ENCODE measurements at regions not wholly inside any gene's neighbourhood (a gene's known extent, or its start where the extent isn't known, plus 50 kb on each side); places are given as distances from the start of the nearest gene placed in this dataset.

DNA sequence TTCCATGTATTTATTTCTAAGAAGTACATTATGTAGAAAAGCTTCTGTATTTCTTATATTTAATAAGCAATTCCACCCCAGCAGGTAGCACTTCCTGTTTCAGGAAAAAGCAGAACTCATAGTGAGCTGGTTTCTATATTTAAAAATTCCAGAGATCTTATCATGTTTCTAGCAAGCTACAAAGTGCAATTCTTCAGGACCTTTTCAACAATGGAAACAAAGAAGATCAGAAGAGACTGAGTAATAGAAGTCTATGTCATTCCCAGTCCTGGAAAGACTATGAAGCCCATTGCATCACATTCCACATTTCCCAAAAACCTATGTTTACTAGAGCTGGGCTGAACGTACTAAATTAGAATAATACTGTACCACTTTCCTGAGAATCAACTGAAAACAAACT, 302.6 kb upstream of the NRSN1 start:
- no peak overlapping the region for H3K4me3 ChIP-seq (ENCODE audit: low read length)

DNA sequence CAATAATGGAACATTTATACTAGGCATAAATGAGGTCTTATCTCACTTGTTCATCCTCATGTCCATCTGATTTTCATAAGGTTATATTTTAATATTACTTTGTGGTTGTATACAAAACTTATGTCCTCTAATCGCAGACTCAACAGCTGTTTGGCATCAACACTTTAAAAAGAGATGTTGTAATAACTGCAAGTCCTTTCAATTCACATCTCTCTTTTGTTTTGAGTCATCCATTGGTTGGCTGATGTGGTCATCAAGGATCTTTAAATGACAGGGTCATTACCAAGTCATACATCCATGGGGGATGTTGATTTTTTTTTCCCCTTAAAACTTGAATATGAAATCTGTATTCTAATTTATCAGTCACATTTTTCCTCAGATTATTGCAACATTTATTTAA, 299.4 kb upstream of the NRSN1 start:
- Histone ChIP-seq H3K27me3 (ENCODE audit: insufficient read depth, low read depth, low read length) (no peaks in the 10 kb centered on the region), H2AFZ (ENCODE audit: low read depth, low read length) (no peak overlapping the region), H3K27ac (ENCODE audit: low read length) (no peak overlapping the region), H4K20me1 (ENCODE audit: insufficient read depth) (no peaks in the 10 kb centered on the region), H3F3A (ENCODE audit: insufficient read depth, low read length, poor library complexity, severe bottlenecking) (no peaks in the 10 kb centered on the region), H3K9me2 (ENCODE audit: insufficient read depth, low read length) (no peaks in the 10 kb centered on the region), H3K9ac (ENCODE audit: low read length) (no peak overlapping the region), H3K9me3 (ENCODE audit: low read length) (no peaks in the 10 kb centered on the region), H3K79me2 (replicated peaks; ENCODE audit: insufficient read depth, low read length) (no peaks in the 10 kb centered on the region), H3K36me3 (ENCODE audit: insufficient read depth, low read length) (no peaks in the 10 kb centered on the region), H3K4me3 (ENCODE audit: low read length) (no peak overlapping the region), H3K4me2 (ENCODE audit: low read length) (no peak overlapping the region)
- TF ChIP-seq TAF1 (IDR thresholded peaks at IDR 0.05; ENCODE audit: low read depth) = no peak
- TF ChIP-seq EP300 (conservative IDR thresholded peaks at IDR 0.05; ENCODE audit: poor library complexity, severe bottlenecking) = no peak
- TF ChIP-seq, protein P1, sequence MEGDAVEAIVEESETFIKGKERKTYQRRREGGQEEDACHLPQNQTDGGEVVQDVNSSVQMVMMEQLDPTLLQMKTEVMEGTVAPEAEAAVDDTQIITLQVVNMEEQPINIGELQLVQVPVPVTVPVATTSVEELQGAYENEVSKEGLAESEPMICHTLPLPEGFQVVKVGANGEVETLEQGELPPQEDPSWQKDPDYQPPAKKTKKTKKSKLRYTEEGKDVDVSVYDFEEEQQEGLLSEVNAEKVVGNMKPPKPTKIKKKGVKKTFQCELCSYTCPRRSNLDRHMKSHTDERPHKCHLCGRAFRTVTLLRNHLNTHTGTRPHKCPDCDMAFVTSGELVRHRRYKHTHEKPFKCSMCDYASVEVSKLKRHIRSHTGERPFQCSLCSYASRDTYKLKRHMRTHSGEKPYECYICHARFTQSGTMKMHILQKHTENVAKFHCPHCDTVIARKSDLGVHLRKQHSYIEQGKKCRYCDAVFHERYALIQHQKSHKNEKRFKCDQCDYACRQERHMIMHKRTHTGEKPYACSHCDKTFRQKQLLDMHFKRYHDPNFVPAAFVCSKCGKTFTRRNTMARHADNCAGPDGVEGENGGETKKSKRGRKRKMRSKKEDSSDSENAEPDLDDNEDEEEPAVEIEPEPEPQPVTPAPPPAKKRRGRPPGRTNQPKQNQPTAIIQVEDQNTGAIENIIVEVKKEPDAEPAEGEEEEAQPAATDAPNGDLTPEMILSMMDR (IDR thresholded peaks at IDR 0.05; ENCODE audit: poor library complexity, severe bottlenecking) = no peak
- TF ChIP-seq SMC3 (conservative IDR thresholded peaks at IDR 0.05; ENCODE audit: poor library complexity) = no peak
- no peak for TF ChIP-seq MXI1 (conservative IDR thresholded peaks at IDR 0.05; ENCODE audit: poor library complexity, severe bottlenecking)
- TF ChIP-seq, protein P2, sequence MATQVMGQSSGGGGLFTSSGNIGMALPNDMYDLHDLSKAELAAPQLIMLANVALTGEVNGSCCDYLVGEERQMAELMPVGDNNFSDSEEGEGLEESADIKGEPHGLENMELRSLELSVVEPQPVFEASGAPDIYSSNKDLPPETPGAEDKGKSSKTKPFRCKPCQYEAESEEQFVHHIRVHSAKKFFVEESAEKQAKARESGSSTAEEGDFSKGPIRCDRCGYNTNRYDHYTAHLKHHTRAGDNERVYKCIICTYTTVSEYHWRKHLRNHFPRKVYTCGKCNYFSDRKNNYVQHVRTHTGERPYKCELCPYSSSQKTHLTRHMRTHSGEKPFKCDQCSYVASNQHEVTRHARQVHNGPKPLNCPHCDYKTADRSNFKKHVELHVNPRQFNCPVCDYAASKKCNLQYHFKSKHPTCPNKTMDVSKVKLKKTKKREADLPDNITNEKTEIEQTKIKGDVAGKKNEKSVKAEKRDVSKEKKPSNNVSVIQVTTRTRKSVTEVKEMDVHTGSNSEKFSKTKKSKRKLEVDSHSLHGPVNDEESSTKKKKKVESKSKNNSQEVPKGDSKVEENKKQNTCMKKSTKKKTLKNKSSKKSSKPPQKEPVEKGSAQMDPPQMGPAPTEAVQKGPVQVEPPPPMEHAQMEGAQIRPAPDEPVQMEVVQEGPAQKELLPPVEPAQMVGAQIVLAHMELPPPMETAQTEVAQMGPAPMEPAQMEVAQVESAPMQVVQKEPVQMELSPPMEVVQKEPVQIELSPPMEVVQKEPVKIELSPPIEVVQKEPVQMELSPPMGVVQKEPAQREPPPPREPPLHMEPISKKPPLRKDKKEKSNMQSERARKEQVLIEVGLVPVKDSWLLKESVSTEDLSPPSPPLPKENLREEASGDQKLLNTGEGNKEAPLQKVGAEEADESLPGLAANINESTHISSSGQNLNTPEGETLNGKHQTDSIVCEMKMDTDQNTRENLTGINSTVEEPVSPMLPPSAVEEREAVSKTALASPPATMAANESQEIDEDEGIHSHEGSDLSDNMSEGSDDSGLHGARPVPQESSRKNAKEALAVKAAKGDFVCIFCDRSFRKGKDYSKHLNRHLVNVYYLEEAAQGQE (IDR thresholded peaks at IDR 0.05; ENCODE audit: borderline replicate concordance) = no peak
- TF ChIP-seq RAD21 (conservative IDR thresholded peaks at IDR 0.05) = no peak
- no peak for TF ChIP-seq EZH2 (IDR thresholded peaks at IDR 0.05; ENCODE audit: borderline replicate concordance, insufficient read depth, low read length, poor library complexity, severe bottlenecking)

More for the DNA sequence above, 302.6 kb upstream of the NRSN1 start:
- no peaks in the 10 kb centered on the region for H3K79me2 ChIP-seq (replicated peaks; ENCODE audit: insufficient read depth, low read length)
- no peaks in the 10 kb centered on the region for H4K20me1 ChIP-seq (ENCODE audit: insufficient read depth)
- H3K9me2 ChIP-seq (ENCODE audit: insufficient read depth, low read length) = no peaks in the 10 kb centered on the region
- no peaks in the 10 kb centered on the region for H3K27me3 ChIP-seq (ENCODE audit: insufficient read depth, low read depth, low read length)
- no peaks in the 10 kb centered on the region for H3K36me3 ChIP-seq (ENCODE audit: insufficient read depth, low read length)
- no peaks in the 10 kb centered on the region for H3F3A ChIP-seq (ENCODE audit: insufficient read depth, low read length, poor library complexity, severe bottlenecking)
- no peak overlapping the region for H3K27ac ChIP-seq (ENCODE audit: low read length)
- no peak overlapping the region for H3K4me2 ChIP-seq (ENCODE audit: low read length)
- no peaks in the 10 kb centered on the region for H3K9me3 ChIP-seq (ENCODE audit: low read length)
- no peak for TF ChIP-seq POLR2AphosphoS5 (IDR thresholded peaks at IDR 0.05)
- no peak for TF ChIP-seq RAD21 (conservative IDR thresholded peaks at IDR 0.05)
- no peak for TF ChIP-seq TAF1 (IDR thresholded peaks at IDR 0.05; ENCODE audit: low read depth)
- no peak for TF ChIP-seq MXI1 (conservative IDR thresholded peaks at IDR 0.05; ENCODE audit: poor library complexity, severe bottlenecking)
- no peak for TF ChIP-seq EP300 (conservative IDR thresholded peaks at IDR 0.05; ENCODE audit: poor library complexity, severe bottlenecking)
- TF ChIP-seq, protein P1 (IDR thresholded peaks at IDR 0.05; ENCODE audit: poor library complexity, severe bottlenecking) = no peak
- TF ChIP-seq SMC3 (conservative IDR thresholded peaks at IDR 0.05; ENCODE audit: poor library complexity) = no peak
- TF ChIP-seq, protein P2 (IDR thresholded peaks at IDR 0.05; ENCODE audit: borderline replicate concordance) = no peak
- no peak for TF ChIP-seq EZH2 (IDR thresholded peaks at IDR 0.05; ENCODE audit: borderline replicate concordance, insufficient read depth, low read length, poor library complexity, severe bottlenecking)
- H3K9ac ChIP-seq (ENCODE audit: low read length) = no peak overlapping the region
- no peak overlapping the region for H2AFZ ChIP-seq (ENCODE audit: low read depth, low read length)

All from neural cell (in vitro differentiated cells).